ENCODE measurements at regions not wholly inside any gene's neighbourhood (a gene's known extent, or its start where the extent isn't known, plus 50 kb on each side); places are given as distances from the start of the nearest gene placed in this dataset.

GRCh38 chr6:115717062-115717461, 343.6 kb downstream of the FRK start:
- no peak for TF ChIP-seq CTCF (IDR thresholded peaks at IDR 0.05)
- no peak for TF ChIP-seq POLR2AphosphoS5 (IDR thresholded peaks at IDR 0.05; ENCODE audit: low read depth, low read length)
- no peak for TF ChIP-seq TCF7L2 (IDR thresholded peaks at IDR 0.05; ENCODE audit: low read depth, low read length)
- no peak for TF ChIP-seq REST (IDR thresholded peaks at IDR 0.05; ENCODE audit: insufficient read depth in 1 of 2, low read depth in 2 of 2, low read length in 1 of 2)
- TF ChIP-seq SIN3A (IDR thresholded peaks at IDR 0.05; ENCODE audit: borderline replicate concordance, insufficient read depth, low read depth, low read length): no peak
